Gastroesophageal sphincter (tissue), 3 donors: ENCODE measurements at regions not wholly inside any gene's neighbourhood (a gene's known extent, or its start where the extent isn't known, plus 50 kb on each side); places are given as distances from the start of the nearest gene placed in this dataset.

Experiments used
- CTCF ChIP-seq, 4 experiments: fragments of 200-600 bp in 2 of 4; fragments of 450-650 bp in 2 of 4; sonication (generic) in 1 of 4; IDR thresholded peaks; one replicate each; pipeline ENCODE4 v1.5.1; 2017 to 2019; ENCODE audit warnings: antibody characterized with exemption in 4 of 4, mild to moderate bottlenecking in 2 of 4, moderate library complexity in 2 of 4
- POLR2A ChIP-seq, 2 donors: fragments of 450-650 bp; IDR thresholded peaks; one replicate each; pipeline ENCODE4 v1.6.1; 2017; ENCODE audit warnings: antibody characterized with exemption in 2 of 2, mild to moderate bottlenecking in 2 of 2, moderate library complexity in 1 of 2
- POLR2AphosphoS5 ChIP-seq: sonication (generic); formaldehyde crosslinking; IDR thresholded peaks from one replicate; pipeline ENCODE4 v1.6.1; 2017; ENCODE audit warnings: antibody characterized with exemption

- TF ChIP-seq CTCF (IDR thresholded peaks at IDR 0.05) (no peak), POLR2A (IDR thresholded peaks at IDR 0.05) (no peak), POLR2AphosphoS5 (no peak)
Measured at GRCh38 chr9:1606253-1606652, 408.9 kb upstream of the SMARCA2 start.
